OCI-LY7 (cell line): ENCODE measurements at regions not wholly inside any gene's neighbourhood (a gene's known extent, or its start where the extent isn't known, plus 50 kb on each side); places are given as distances from the start of the nearest gene placed in this dataset.

ENCODE experiments used
- BruUV-seq: library from RNA; stranded (reverse); fragments of 400-500 nt; replicated peaks from 2 replicates; lab custom pipeline; 2021; lab: Mats Ljungman, UMichigan
- CTCF ChIA-PET: fragments of 300-600 bp; sonication (Branson Sonifier 250); formaldehyde crosslinking; loops from one replicate; lab custom pipeline; 2022; ENCODE audit warnings: antibody characterized with exemption; ENCODE audit not compliant: unreplicated experiment; lab: Charles Lee
- POLR2A ChIA-PET: fragments of 300-600 bp; sonication (Branson Sonifier 250); formaldehyde crosslinking; loops from one replicate; lab custom pipeline; 2022; ENCODE audit warnings: antibody characterized with exemption; lab: Charles Lee
- DNase-seq: peaks from one replicate; pipeline ENCODE4 v3.0.0-alpha.2; 2015; ENCODE audit warnings: low spot score
- H2AFZ ChIP-seq: fragments of 200-600 bp; sonication (generic), shearing (Covaris generic); 2 replicates; pipeline ENCODE4 v1.6.1; 2014; ENCODE audit warnings: mild to moderate bottlenecking, antibody characterized with exemption, low read length, moderate library complexity
- H3K27ac ChIP-seq: fragments of 200-600 bp; sonication (generic); 2 replicates; pipeline ENCODE4 v1.5.1; 2014; ENCODE audit warnings: mixed run types, low read depth, mild to moderate bottlenecking, moderate library complexity, low read length, inconsistent platforms; ENCODE audit not compliant: poor library complexity, severe bottlenecking
- H3K36me3 ChIP-seq: fragments of 200-600 bp; sonication (generic); 2 replicates; pipeline ENCODE4 v1.6.1; 2014; ENCODE audit warnings: mild to moderate bottlenecking, antibody characterized with exemption, low read length, moderate library complexity, mixed read lengths; ENCODE audit not compliant: insufficient read depth
- H3K4me1 ChIP-seq: fragments of 200-600 bp; sonication (generic); 2 replicates; pipeline ENCODE4 v1.5.1; 2014; ENCODE audit warnings: mild to moderate bottlenecking, low read length; ENCODE audit not compliant: insufficient read depth, poor library complexity, severe bottlenecking
- H3K4me2 ChIP-seq: fragments of 200-600 bp; sonication (generic); 2 replicates; pipeline ENCODE4 v1.6.1; 2014; ENCODE audit warnings: mild to moderate bottlenecking, low read length
- H3K4me3 ChIP-seq: fragments of 200-600 bp; sonication (generic); 2 replicates; pipeline ENCODE4 v1.5.1; 2014; ENCODE audit warnings: mild to moderate bottlenecking, low read depth, low read length; ENCODE audit not compliant: poor library complexity, severe bottlenecking
- H3K79me2 ChIP-seq: fragments of 200-600 bp; sonication (generic); 2 replicates; pipeline ENCODE4 v1.6.1; 2016; ENCODE audit warnings: low read depth, mild to moderate bottlenecking, low read length, moderate library complexity, mixed read lengths; ENCODE audit not compliant: insufficient read depth
- H3K9me2 ChIP-seq: fragments of 200-600 bp; sonication (generic); 2 replicates; pipeline ENCODE4 v1.6.1; 2016; ENCODE audit warnings: mild to moderate bottlenecking, low read length, mixed read lengths; ENCODE audit not compliant: insufficient read depth
- H3K9me3 ChIP-seq: fragments of 200-600 bp; sonication (generic); 2 replicates; pipeline ENCODE4 v1.6.1; 2014; ENCODE audit warnings: mild to moderate bottlenecking, mixed run types, low read length, mixed read lengths
- H4K20me1 ChIP-seq: fragments of 200-600 bp; sonication (generic); 2 replicates; pipeline ENCODE4 v1.6.1; 2014; ENCODE audit warnings: mild to moderate bottlenecking, antibody characterized with exemption, low read length, moderate library complexity, mixed read lengths; ENCODE audit not compliant: insufficient read depth
- EZH2phosphoT487 ChIP-seq: fragments of 200-600 bp; sonication (generic); IDR thresholded peaks from 2 replicates; pipeline ENCODE4 v1.6.1; 2018; ENCODE audit warnings: low read depth, borderline replicate concordance, mild to moderate bottlenecking, mixed run types, antibody characterized with exemption, low read length, moderate library complexity, mixed read lengths
- intact Hi-C: fragments of 100-400 bp; cut with micrococcal nuclease; formaldehyde crosslinking; loops from one replicate; pipeline ENCODE4 v1.10.0; 2022; ENCODE audit not compliant: unreplicated experiment
- TF ChIP-seq, protein P1 (sequence below): fragments of 200-600 bp; sonication (generic); conservative IDR thresholded peaks from 2 replicates; pipeline ENCODE4 v1.5.1; 2014; ENCODE audit warnings: mild to moderate bottlenecking, antibody characterized with exemption, low read length, moderate library complexity, mixed read lengths

DNA sequence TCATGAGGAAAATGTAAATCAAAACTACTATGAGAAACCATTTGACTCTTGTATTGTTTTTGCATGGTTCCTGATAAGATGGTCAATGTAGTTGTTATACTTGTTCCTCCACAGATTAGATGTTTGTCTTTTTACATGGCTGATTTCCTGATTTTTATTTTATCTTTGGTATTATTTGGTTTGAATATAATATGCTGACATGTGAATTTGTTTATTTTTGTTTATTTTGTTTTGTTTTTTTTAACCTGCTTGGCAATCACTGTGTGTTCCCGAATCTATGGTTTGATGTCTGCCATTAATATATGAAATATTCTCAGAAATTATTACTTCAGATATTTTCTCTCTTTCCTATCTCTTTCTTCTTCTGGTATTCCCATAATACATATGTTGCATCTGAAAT is 899.5 kb upstream of the ADGRB3 start:
- ChIA-PET CTCF (no interaction called here), POLR2A (interaction anchor here (0.9 kb wide), 1 partner anchor 12 kb away, joined by 3 read pairs; no protein-coding TSS in a partner anchor)
- BruUV-seq, result no TSS peak
- Histone ChIP-seq H3K27ac (no peak overlapping the region), H3K4me3 (no peak overlapping the region), H3K4me2 (no peak overlapping the region), H3K4me1 (no peaks in the 10 kb centered on the region), H3K9me2 (no peaks in the 10 kb centered on the region), H4K20me1 (no peaks in the 10 kb centered on the region), H3K9me3 (no peaks in the 10 kb centered on the region), H3K36me3 (no peaks in the 10 kb centered on the region), H3K79me2 (no peaks in the 10 kb centered on the region), H2AFZ (no peak overlapping the region)
- no peak for DNase-seq
- TF ChIP-seq, protein P1, sequence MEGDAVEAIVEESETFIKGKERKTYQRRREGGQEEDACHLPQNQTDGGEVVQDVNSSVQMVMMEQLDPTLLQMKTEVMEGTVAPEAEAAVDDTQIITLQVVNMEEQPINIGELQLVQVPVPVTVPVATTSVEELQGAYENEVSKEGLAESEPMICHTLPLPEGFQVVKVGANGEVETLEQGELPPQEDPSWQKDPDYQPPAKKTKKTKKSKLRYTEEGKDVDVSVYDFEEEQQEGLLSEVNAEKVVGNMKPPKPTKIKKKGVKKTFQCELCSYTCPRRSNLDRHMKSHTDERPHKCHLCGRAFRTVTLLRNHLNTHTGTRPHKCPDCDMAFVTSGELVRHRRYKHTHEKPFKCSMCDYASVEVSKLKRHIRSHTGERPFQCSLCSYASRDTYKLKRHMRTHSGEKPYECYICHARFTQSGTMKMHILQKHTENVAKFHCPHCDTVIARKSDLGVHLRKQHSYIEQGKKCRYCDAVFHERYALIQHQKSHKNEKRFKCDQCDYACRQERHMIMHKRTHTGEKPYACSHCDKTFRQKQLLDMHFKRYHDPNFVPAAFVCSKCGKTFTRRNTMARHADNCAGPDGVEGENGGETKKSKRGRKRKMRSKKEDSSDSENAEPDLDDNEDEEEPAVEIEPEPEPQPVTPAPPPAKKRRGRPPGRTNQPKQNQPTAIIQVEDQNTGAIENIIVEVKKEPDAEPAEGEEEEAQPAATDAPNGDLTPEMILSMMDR, result no peak
- no peak for TF ChIP-seq EZH2phosphoT487
- intact Hi-C loops, result no loop called here

DNA sequence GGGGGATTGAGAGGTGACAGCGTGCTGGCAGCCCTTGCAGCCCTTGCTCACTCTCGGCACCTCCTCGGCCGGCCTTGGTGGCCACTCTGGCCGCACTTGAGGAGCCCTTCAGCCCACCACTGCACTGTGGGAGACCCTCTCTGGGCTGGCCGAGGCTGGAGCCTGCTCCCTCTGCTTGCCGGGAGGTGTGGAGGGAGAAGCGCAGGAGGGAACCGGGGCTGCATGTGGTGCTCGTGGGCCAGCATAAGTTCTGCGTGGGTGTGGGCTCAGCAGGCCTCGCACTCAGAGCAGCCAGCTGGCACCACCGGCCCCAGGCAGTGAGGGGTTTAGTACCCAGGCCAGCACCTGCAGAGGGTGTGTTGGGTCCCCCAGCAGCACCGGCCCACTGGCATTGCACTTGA is 912.2 kb upstream of the ADGRB3 start:
- H3K4me2 ChIP-seq, result no peak overlapping the region
- H3K79me2 ChIP-seq, result no peaks in the 10 kb centered on the region
- no peaks in the 10 kb centered on the region for H3K9me3 ChIP-seq
- no peak overlapping the region for H3K27ac ChIP-seq
- no peaks in the 10 kb centered on the region for H3K36me3 ChIP-seq
- ChIA-PET POLR2A (interaction anchor here (1.5 kb wide), 1 partner anchor 12 kb away, joined by 3 read pairs; no protein-coding TSS in a partner anchor), CTCF (no interaction called here)
- BruUV-seq, result no TSS peak
- H2AFZ ChIP-seq, result no peak overlapping the region
- TF ChIP-seq EZH2phosphoT487, result no peak
- TF ChIP-seq, protein P1, result no peak
- DNase-seq, result no peak
- H3K4me1 ChIP-seq, result no peaks in the 10 kb centered on the region
- H4K20me1 ChIP-seq, result no peaks in the 10 kb centered on the region
- H3K9me2 ChIP-seq, result no peaks in the 10 kb centered on the region
- H3K4me3 ChIP-seq, result no peak overlapping the region
- intact Hi-C loops, result no loop called here

DNA sequence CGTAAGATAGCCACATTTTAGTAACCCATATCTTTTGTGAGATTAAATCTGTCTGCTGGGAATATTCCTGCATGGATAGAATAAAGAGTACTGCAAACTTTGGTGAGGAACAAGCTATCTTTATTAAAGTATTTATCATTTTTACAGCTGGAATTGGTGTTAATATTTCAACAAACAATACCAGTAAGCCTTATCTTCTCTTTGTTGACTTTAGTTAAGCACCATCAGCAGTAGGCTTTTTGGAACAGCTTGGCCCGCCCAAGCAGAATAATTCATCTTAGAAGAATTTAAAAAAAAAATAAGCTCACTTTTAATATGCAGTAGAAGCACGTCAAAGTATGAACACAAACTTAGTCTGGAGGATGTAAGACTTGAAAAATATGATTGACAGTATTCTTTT is 917.8 kb upstream of the ADGRB3 start:
- Histone ChIP-seq H3K36me3 (no peaks in the 10 kb centered on the region), H3K9me2 (no peaks in the 10 kb centered on the region), H3K4me2 (no peak overlapping the region), H3K79me2 (no peaks in the 10 kb centered on the region), H3K27ac (no peak overlapping the region), H2AFZ (0 out of 2 replicates have a peak overlapping the region, but pooled peaks have one; percentile 19), H3K9me3 (no peaks in the 10 kb centered on the region), H4K20me1 (no peaks in the 10 kb centered on the region), H3K4me1 (no peaks in the 10 kb centered on the region), H3K4me3 (no peak overlapping the region)
- CTCF ChIA-PET, result no interaction called here
- intact Hi-C loops, result no loop called here
- no TSS peak for BruUV-seq
- TF ChIP-seq EZH2phosphoT487, result no peak
- TF ChIP-seq, protein P1, result no peak
- DNase-seq, result no peak
- POLR2A ChIA-PET, result no interaction called here
